ENCODE measurements at regions not wholly inside any gene's neighbourhood (a gene's known extent, or its start where the extent isn't known, plus 50 kb on each side); places are given as distances from the start of the nearest gene placed in this dataset.

DNA sequence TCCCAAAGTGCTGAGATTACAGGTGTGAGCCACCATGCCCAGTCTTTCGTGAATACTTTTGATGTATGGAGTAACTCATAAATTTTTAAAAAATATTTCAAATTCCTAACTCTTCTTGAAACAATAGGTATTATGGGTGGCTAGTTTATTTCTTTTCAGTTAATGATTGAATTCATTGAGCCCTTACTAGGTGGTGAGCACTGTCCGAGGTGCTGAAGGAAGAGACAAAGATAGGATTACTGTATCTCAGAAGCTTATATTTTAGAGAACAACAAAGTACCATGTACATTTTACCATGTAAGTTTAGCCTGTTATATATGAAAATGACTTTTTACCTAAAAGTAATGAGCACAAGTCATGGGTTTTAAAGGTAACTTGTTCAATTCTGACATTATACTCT lies 418.3 kb downstream of the NPIPA7 start:
- no peak for DNase-seq

DNA sequence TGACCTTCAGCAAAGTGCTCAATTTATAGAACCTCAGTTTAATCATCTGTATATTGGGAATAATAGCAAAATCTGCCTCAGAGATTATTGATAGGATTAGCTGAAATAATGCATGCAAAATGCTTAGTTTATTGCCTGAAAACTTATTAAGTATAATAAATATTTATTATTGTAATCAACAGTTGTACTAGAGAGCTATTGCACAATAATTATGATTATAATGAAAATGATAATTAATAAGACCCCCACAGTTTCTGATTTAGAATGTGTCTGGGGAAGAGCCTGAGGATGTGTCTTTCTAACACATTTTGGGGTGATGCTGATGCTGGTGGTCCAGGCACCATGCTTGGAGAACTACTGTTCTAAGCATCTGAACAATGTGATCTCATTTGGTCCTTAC lies 419.6 kb downstream of the NPIPA7 start:
- DNase-seq: no peak

- no peak for DNase-seq
These were observed 426.9 kb downstream of the NPIPA7 start for GRCh38 chr16:16805809-16806208.

- no peak for DNase-seq
These were observed 436.7 kb downstream of the NPIPA7 start for GRCh38 chr16:16815641-16816040.

GRCh38 chr16:16817196-16817595 lies 438.3 kb downstream of the NPIPA7 start:
- DNase-seq: no peak

DNA sequence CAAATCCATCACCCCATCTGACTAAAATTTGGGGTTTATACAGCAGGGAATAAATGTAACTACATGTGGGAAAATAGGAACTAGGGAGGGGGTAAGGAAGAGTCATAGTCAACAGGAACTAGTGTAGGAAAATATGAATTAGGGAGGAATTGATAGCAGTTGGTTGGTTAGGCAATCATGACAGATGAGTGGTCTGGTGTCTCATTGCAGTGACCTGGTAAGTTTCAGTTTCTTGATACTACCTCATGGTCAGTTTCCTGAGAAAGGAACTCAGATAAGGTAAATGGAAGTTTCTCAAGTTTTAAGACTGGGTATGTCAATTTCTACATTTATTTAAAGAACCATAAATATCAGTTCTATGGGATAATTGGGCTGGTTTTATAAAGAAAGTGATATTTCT lies 442.3 kb downstream of the NPIPA7 start:
- DNase-seq: no peak

DNA sequence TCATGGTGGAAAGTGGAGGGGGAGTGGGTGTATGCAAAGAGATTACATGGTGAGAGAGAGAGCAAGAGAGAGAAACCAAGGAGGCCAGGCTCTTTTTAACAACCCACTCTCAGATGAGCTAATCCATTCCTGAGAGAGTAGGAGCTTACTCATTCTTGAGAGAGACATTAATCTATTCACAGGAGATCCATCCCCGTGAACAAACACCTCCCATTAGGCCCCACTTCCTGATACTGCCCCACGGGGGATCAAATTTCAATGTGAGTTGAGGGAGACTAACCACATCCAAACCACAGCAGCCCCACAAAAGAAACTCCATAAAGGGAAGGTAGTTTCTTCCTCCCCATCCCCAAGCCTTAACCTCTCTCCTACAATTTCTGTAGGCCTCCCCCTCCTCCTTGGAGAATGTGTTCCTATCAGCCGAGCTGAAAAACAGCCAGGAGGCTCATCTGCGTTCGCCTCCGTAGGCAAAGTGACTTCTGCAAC lies 450.0 kb downstream of the NPIPA7 start:
- no peak for DNase-seq

- DNase-seq: no peak
These were observed 451.5 kb downstream of the NPIPA7 start for GRCh38 chr16:16830401-16830800.

GRCh38 chr16:16830973-16831372 lies 452.0 kb downstream of the NPIPA7 start:
- DNase-seq: no peak

DNA sequence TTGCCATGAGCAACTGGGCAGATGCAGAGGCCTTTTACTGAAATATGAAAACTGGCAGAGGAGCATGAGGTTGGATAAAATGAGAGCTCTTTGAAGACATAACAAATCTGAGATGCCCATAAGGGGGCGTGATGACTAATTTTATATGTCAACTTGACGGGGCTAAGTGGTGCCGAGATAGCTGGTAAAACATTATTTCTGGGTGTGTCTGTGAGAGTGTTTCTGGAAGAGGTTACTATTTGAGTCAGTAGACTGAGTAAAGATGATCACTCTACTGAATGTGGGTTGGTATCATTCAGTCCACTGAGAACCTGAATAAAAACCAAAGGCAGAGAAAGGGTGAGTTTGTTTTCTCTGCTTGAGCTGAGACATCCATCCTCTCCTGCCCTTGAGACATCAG lies 454.2 kb downstream of the NPIPA7 start:
- no peak for DNase-seq

DNA sequence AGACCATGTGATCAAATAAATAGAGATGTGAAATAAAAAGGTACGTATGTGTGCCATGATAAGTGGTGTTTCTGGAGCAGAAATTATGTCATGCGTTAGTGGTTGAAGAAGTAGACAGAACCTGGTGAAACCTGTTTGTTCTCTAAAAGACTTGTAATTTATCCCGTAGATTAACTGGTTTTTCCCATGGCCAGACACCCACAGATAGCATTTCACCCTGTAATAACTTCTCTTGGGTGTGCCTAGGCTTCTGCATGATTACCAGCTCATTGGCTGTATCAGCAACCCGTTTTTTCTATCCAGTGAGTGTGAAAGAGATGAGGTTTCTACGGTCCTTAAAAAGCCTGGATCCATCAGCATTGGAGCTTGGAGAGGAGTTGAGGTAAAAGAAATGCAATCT lies 471.3 kb downstream of the NPIPA7 start:
- DNase-seq: no peak

DNA sequence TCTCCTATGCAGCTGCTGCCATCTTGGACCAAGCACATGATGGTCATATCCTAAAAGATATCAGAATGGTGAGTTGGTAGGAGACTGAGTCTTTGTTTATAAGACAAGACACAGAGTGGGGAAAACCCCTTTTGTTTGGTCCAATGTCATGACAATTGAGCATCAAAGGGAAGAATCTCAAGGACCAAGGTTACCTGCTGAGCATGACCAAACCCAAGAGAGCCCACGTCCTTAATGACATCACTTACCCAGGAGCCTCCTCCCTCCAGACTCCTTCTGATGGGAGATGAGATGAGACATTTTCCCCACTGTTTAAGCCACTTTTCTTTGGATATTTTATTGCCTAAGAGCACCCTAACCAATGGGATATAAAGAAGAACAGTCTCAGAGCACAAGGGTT lies 478.1 kb downstream of the NPIPA7 start:
- no peak for DNase-seq

GRCh38 chr16:16857603-16858283 lies 478.8 kb downstream of the NPIPA7 start:
- DNase-seq: no peak

GRCh38 chr16:16861546-16861945 lies 482.6 kb downstream of the NPIPA7 start:
- DNase-seq: peak; percentile 45

- DNase-seq: no peak
These were observed 484.7 kb downstream of the NPIPA7 start for GRCh38 chr16:16863672-16864071.

GRCh38 chr16:16864536-16864935 lies 485.6 kb downstream of the NPIPA7 start:
- no peak for DNase-seq

- no peak for DNase-seq
These were observed 486.4 kb downstream of the NPIPA7 start for GRCh38 chr16:16865374-16865773.

GRCh38 chr16:16867973-16868372 lies 489.0 kb downstream of the NPIPA7 start:
- no peak for DNase-seq

DNA sequence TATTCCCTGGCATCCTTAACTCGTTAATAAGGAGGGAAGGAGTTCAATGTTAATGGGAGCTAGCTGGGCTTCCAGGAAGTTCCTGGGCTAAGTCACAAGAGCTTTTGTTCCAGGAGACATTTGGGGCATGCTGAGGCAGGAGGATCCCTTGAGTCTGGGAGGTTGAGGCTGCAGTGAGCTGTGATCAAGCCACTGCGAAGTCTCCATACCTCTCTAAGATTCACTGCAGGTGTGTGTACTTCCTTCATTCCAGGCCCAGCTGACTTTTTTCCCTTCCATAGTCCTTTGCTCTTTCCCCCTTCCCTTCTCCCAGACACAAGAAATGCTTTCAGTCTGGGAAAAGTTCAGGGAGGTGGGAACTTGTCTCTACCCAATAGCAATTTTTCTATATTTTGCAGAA lies 489.8 kb downstream of the NPIPA7 start:
- DNase-seq: no peak

- DNase-seq: no peak
These were observed 490.8 kb downstream of the NPIPA7 start for GRCh38 chr16:16869746-16870145.

DNA sequence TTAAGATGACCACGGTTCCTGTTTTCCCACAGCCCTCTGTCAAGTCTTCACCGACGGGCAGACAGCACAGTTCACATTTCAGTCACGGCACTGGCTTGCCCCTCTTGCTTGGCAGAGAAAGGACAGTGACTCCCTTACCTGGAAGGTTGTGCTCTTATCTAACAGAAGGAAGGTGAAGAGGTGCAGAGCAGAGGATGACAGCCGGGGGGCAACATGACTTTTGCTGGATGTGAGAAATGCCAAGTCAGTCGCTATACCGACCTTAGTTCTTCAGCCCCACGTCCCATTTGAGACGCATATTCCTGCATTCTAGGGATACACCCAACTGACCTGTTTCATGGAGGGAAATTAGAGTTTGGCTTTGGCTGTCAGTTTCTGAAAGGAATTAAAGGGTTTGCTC lies 492.3 kb downstream of the NPIPA7 start:
- no peak for DNase-seq

DNA sequence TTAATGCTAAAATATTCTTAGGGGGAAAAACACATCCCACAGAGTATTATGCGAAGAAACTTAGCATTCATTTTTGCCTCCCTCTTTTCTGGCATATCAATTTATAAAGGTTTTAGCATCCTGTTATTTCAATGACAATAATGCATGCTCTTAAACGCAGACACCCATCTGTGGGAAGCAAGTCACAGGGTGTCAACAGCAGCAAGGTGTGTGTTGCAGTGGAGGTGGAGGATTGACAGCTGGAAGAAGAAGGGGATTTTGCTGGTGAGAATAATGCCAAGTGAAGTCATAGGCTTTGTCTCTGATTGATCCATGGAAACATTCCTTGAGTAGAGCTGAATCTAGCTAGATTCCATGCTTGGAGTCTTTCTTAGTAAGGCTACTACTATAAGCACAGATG lies 498.1 kb downstream of the NPIPA7 start:
- no peak for DNase-seq

- DNase-seq: no peak
These were observed 500.8 kb downstream of the NPIPA7 start for GRCh38 chr16:16879567-16880251.

- no peak for DNase-seq
These were observed 502.9 kb downstream of the NPIPA7 start for GRCh38 chr16:16881814-16882213.

GRCh38 chr16:16882766-16883165 lies 503.8 kb downstream of the NPIPA7 start:
- DNase-seq: no peak
